Stimulated activated CD4-positive, alpha-beta T cell treated with anti-CD3 and anti-CD28 coated beads, TNF-alpha, amount 100 ng/mL, for 48 hours (primary cell): ENCODE measurements at regions not wholly inside any gene's neighbourhood (a gene's known extent, or its start where the extent isn't known, plus 50 kb on each side); places are given as distances from the start of the nearest gene placed in this dataset.

Source experiments
- DNase-seq, 3 donors: peaks; one replicate each; pipeline ENCODE4 v3.0.0-alpha.2; 2020; ENCODE audit warnings: low read depth in 3 of 3

DNA sequence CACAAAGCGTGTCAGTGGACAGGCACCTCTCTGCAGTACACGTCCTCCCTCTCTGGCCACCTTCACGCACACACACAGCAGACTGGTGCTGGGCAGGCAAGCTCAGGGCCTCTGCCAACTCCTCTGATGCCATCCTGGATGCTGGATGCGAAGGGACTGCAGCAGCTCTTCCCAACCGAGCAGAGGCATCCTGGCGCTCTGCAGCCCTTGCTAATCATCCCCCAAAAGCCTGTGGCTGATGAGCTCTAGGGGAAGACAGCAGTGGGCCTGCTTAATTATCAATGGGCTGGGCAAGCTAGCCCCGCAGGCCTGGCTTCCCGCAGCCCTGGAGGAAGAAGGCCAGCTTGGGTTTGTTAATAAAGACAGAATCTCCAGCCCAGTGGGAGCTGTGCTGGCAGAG lies 71.3 kb upstream of the TEX51 start:
- DNase-seq: no peak

DNA sequence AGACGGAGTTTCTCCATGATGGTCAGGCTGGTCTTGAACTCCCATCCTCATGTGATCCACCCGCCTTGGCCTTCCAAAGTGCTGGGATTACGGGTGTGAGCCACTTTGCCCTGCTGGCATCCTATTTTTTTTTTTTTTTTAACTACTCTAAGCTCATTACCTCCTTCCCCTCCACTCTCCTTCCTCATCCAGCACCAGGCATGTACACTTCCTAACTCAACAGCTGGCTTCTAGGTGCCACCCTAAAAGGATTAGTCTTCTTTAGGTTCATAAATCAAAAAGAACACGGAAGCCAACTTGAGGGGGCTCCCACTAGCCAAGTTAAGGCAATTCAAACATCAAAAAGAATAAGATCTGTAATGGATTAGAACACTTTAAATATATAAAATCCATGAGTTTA lies 70.6 kb upstream of the TEX51 start:
- DNase-seq: no peak

DNA sequence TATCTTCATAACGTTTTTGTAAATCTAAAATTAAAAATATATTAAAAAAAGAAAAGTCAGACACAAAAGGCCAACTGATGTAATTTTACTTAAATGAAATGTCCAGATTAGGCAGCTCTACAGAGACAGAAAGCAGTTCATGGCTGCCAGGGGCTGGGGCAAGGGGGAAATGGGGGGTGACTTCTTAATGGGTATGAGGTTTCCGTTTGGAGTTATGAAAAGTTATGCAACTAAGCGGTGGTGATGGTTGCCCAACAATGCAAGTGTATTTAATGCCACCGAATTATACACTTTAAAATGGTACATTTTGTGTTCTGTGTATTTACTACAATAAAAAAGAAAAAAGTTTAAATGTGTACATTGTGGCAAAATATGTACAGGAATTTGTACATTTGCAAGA lies 70.2 kb upstream of the TEX51 start:
- DNase-seq: no peak

DNA sequence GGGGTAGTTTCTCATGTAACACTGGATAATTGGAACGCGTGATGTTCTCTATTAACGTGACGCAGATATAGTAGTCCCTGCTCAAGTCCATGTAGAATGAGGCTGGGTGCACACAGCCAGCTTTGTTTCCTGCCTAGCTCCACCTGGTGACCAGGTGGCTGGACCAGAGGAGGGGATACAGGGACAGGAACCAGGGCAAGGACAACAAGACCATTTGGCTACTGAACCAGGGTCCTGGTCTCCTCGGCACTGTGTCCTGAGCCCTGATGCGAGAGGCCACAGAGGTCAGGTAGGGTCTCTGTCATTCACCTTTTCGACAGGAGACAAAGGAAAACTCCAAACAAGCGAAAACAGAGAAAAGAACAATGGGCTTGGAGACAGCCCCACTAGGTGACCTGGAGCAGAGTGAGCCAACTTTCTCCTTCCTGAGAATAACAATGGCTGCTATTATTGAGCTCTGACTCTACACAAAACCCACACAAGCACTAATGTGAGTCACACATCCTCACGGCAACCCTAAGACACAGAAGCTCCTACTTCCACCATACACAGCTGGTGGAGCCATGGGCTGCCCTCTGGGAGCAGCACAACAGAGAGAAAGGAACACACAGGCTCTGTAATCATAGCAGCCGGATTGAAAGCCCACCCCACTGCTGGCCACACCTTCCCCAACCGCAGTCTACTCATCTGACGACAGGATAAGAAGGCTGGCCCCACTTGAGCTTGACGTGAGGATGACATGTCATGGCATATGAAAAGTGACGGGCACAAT lies 67.3 kb upstream of the TEX51 start:
- DNase-seq: no peak

DNA sequence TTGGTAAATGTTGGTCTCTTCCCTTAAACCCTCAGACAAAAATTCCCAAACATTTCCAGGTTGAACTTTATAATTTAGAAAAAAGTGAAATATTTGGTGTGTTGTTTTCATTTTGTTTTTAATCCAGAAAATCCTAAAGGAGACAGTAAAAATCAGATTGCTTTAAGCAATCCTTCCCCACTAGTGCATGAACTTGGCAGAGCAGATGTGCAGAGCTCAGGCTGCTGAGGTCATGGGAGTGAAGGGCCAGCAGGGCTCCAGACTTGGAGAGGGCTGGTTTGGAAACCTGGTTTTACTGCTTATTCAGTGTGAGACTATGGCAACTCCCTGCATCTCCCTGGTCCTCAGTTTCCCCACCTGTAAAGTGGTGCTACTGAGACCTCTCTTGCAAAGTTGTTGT lies 66.7 kb upstream of the TEX51 start:
- no peak for DNase-seq

DNA sequence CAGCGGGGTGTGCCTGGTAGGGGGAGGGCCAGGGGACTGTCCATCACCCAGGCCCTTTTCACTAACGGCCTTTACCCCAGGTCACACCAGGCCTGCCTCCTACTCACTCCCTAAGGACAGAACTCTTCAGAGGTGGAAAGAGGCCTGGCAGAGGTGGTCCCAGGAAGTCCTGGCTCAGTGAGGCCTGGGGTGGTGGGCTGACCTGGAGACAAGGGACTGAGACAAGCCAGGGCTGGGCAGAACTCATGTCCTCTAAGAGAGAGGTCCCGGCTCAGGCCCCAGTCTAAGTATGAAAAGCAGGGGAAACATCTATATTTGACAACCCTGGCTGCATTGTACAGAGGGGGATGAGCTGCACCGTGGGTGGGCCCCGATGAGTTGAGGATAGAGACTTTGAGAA lies 65.9 kb upstream of the TEX51 start:
- no peak for DNase-seq

DNA sequence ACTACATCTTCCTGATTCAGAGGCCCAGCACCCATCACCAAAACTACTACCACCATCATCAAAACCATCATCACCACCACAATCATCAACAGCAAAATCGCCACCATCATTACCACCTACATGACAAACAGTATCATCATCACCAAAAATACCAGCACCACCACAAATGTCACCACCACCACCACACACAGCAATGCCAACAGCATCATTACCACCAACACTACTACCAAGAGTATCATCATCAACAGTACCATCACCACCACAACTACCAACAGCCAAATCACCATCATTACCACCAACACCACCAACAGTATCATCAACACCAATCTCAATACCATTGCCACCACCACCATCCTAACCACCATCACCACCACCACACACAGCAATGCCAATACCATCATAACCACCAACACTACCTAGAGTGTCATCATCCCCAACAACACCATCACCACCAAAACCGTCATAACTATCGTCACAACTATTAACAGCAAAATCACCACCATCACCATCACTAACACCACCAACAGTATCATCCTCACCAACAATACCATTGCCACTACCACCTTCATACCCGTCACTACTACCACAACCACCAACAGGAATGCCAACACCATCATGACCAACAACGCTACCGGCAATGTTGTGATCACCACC lies 64.6 kb upstream of the TEX51 start:
- no peak for DNase-seq

DNA sequence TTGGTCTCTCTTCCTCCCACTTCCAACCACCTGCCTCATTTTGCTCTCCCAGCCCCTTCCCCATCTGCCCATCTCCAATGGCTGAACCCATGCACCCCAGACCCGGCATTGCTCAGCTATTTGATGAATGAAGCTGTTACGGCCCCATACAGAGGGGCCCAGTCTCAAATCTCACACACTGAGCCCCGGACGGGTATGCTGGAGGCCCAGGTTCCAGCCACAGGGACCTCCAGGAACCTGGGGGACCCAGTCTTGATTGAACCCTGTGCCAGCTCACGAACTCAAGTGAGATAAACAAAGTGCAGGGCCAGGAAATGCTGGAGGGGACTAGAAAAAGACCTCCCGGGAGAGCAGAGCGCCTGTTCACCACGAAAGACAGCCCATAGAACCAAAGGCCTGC lies 63.4 kb upstream of the TEX51 start:
- DNase-seq: no peak

DNA sequence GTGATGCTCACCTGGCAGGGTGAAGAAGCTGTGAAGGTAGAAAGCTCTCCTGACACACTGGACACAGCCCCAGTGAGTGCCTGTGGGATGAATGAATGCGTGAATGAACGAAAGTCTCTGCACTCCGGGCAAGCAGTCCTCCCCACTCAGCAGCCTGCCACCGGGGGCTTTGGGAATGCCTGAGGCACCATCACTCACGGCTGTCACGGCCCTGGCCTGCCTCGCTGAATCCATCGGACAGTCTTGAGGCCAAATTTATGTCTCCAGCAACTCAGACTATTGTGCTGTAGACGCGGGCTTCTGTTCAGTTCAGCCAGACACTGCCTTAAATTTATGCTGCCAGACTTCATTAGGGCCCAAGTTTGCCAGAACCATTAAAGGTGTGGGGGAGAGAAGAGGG lies 62.9 kb upstream of the TEX51 start:
- no peak for DNase-seq

DNA sequence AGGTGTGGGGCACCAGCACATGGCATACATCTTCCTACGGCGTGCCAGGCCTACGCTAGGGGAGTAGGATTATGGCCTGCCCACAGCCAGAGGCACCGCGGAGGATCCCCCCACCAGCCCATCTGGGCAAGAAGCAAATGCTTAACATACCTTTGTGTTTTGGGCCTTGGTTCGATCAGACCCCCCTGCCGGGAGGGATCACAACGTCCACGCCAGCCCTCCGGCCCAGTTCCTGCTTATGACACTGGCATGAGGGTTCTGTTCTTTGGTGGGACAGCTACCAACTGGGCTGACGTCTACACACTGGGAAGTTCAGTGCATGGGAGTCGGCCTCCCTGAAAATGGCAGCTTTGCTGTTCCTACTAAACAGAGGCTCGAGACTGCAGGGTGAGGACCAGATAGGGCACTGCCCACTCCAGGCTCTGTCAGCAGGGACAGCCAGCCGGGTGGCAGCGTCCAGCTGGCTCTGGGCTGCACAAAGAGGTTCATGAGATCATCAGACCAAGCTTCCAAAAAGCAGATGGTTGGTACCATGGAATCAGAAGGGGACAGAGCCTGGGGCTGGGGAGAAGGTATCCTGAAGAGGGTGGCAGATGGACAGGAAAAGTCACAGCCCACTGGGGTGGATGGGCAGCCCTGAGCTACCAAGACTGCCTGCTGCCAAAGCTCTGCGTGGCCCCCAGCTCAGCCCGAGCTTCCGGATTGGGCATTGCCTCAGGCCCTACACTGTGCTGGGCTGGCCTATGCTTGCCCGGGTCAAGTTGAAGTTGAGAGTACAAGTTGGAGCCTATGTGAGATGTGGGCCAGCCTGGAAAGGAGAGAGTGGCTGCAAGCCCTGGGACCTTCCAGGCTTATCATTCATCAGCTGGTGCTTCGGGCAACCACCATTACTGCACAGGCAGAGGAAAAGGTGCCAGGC lies 61.7 kb upstream of the TEX51 start:
- no peak for DNase-seq

DNA sequence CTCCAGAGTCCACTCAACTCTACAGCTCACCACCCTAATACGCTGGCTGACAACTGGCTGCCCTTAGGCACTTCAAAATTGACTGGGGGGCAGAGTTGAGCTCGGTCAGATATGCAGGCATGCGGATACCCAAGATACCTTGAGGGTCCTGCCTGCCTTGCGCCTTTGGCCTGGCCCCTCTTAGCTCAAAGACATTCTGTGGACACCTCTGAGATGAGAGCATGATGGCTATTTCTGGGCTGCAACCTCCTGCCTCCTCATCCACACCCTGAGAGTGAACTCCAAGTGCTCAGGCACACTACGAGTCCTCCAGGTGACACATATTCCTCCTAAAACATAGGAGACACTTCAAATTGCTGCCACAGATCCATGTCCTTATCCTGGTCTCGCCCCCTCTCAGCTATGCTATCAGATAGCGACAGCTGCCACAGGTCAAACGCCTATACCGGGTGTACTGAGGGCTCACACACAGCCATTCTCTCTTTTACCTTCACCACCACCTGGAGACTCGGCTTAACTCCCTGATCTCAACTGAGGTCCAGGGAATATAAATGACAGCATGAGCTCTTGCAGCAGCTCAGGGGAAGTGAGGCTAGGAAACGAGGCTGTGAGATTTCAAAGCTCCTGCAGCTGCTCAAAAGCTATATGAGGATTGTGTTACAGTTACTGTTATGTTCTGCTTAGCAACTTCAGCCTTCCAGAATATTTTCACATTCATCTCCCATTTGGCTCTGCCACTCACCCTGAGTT lies 60.5 kb upstream of the TEX51 start:
- no peak for DNase-seq

DNA sequence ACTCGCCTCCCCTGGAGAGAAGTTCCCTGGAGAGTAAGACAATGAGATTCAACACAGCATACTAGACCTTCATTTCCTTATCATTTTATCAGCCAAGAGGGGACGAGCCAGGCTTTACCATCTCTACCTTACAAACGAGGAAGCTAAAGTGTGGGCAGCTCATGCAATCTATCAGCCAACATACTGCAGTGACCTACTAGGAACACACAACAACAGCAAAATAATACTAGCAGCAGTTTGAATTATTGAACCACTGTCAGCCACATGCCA lies 60.0 kb upstream of the TEX51 start:
- DNase-seq: no peak

DNA sequence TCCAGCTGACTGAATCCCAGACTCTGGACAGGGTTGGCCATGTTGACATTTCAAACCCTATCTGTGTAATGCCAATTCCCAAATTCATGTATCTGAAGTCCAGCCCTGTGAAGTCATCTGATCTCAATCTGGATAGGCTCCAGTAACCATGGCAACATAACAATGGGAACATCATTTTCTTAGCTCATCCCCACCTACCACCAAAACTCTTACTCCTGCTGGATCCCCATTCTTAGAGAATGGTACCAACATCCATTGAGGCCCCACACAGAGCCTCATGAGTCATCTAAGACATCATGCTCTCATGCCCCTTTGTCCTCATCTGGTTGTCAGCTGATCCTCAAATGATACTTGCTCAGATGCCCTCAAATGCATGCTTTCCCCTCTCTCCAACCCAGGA lies 58.9 kb upstream of the TEX51 start:
- DNase-seq: no peak

DNA sequence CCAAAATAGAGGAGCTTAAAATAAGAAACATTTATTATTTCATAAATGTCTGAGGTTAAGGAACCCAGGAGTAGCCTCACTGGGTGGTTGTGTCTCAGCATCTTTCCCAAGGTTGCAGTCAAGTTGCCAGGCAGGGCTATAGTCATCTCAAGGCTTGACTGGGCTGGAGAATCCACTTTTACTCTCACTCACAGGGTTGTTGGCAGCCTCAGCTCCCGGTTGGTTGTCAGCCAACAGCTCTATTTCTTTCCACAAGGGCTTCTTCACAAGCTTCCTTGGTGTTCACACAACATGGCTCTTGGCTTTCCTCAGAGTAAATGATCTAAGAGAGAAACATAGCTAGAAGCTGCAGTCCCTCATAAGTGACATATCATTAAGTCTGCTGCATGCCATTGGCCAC lies 55.6 kb upstream of the TEX51 start:
- DNase-seq: no peak

DNA sequence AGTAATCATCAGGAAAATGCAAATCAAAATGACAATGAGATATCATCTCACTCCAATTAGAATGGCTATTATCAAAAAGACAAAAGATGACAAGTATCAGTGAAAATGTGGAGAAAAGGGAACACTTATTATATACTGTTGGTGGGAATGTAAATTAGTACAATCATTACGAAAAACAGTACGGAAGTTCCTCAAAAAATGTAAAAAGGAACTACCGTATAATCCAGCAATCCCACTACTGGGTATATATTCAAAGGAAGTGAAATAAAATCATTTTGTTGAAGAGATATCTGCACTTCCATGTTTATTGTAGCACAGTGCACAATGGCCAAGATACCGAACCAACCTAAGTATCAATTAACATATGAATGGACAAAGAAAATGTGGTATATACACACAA lies 52.4 kb upstream of the TEX51 start:
- no peak for DNase-seq
